ENCODE measurements at regions not wholly inside any gene's neighbourhood (a gene's known extent, or its start where the extent isn't known, plus 50 kb on each side); places are given as distances from the start of the nearest gene placed in this dataset.
"Not testable (repeated sequence)": the region's sequence is repeated elsewhere in the genome, so short reads cannot be mapped to it uniquely, and the experiment has no call there.

GRCh38 chr3:176190755-176191154 is 1006.5 kb downstream of the TBL1XR1 start:
- DNase-seq (ENCODE audit: low spot score), result no peak

GRCh38 chr3:176183181-176183580 is 1014.1 kb downstream of the TBL1XR1 start:
- DNase-seq (ENCODE audit: low spot score), result no peak

GRCh38 chr3:176174060-176174459 is 1023.2 kb downstream of the TBL1XR1 start:
- no peak for DNase-seq (ENCODE audit: low spot score)

- DNase-seq (ENCODE audit: low spot score), result no peak
Measured at GRCh38 chr3:176172492-176172891, 1024.8 kb downstream of the TBL1XR1 start.

GRCh38 chr3:176167272-176167671 is 1030.0 kb downstream of the TBL1XR1 start:
- no peak for DNase-seq (ENCODE audit: low spot score)

- DNase-seq (ENCODE audit: low spot score), result no peak
Measured at GRCh38 chr3:176160997-176161396, 1036.3 kb downstream of the TBL1XR1 start.

- DNase-seq (ENCODE audit: low spot score), result no peak
Measured at GRCh38 chr3:176159796-176160195, 1037.5 kb downstream of the TBL1XR1 start.

GRCh38 chr3:176155012-176155411 is 1042.3 kb downstream of the TBL1XR1 start:
- DNase-seq (ENCODE audit: low spot score), result no peak

- no peak for DNase-seq (ENCODE audit: low spot score)
Measured at GRCh38 chr3:176149567-176149966, 1047.7 kb downstream of the TBL1XR1 start.

GRCh38 chr3:176147251-176147650 is 1050.0 kb downstream of the TBL1XR1 start:
- no peak for DNase-seq (ENCODE audit: low spot score)

- DNase-seq (ENCODE audit: low spot score), result no peak
Measured at GRCh38 chr3:176141837-176142236, 1055.4 kb downstream of the TBL1XR1 start.

GRCh38 chr3:176120507-176120906 is 1076.8 kb downstream of the TBL1XR1 start:
- DNase-seq (ENCODE audit: low spot score), result no peak

GRCh38 chr3:176119826-176120225 is 1077.5 kb downstream of the TBL1XR1 start:
- DNase-seq (ENCODE audit: low spot score), result no peak

GRCh38 chr3:176106380-176106779 is 1090.9 kb downstream of the TBL1XR1 start:
- no peak for DNase-seq (ENCODE audit: low spot score)

- no peak for DNase-seq (ENCODE audit: low spot score)
Measured at GRCh38 chr3:176097027-176097426, 1100.3 kb downstream of the TBL1XR1 start.

GRCh38 chr3:176093892-176094291 is 1103.4 kb downstream of the TBL1XR1 start:
- DNase-seq (ENCODE audit: low spot score), result not testable (repeated sequence)

GRCh38 chr3:176090727-176091126 is 1106.6 kb downstream of the TBL1XR1 start:
- no peak for DNase-seq (ENCODE audit: low spot score)

- DNase-seq (ENCODE audit: low spot score), result no peak
Measured at GRCh38 chr3:176088962-176089383, 1108.3 kb downstream of the TBL1XR1 start.

GRCh38 chr3:176087066-176087697 is 1110.1 kb downstream of the TBL1XR1 start:
- DNase-seq (ENCODE audit: low spot score), result no peak

- no peak for DNase-seq (ENCODE audit: low spot score)
Measured at GRCh38 chr3:176079785-176080184, 1117.5 kb downstream of the TBL1XR1 start.

- DNase-seq (ENCODE audit: low spot score), result peak; percentile 15
Measured at GRCh38 chr3:176078906-176079305, 1118.4 kb downstream of the TBL1XR1 start.

- DNase-seq (ENCODE audit: low spot score), result no peak
Measured at GRCh38 chr3:176075491-176075890, 1121.8 kb downstream of the TBL1XR1 start.

GRCh38 chr3:176075046-176075445 is 1122.2 kb downstream of the TBL1XR1 start:
- no peak for DNase-seq (ENCODE audit: low spot score)

GRCh38 chr3:176074096-176074495 is 1123.2 kb downstream of the TBL1XR1 start:
- no peak for DNase-seq (ENCODE audit: low spot score)
